Hematopoietic multipotent progenitor cell treated with erythropoietin and hydrocortisone succinate and interleukin-3 and kit ligand, for 15 days (in vitro differentiated cells): ENCODE measurements at regions not wholly inside any gene's neighbourhood (a gene's known extent, or its start where the extent isn't known, plus 50 kb on each side); places are given as distances from the start of the nearest gene placed in this dataset.
"Not testable (repeated sequence)": the region's sequence is repeated elsewhere in the genome, so short reads cannot be mapped to it uniquely, and the experiment has no call there.

Experiments
- DNase-seq: peaks from one replicate; pipeline ENCODE4 v3.0.0-alpha.2; 2015; ENCODE audit warnings: low spot score

- not testable (repeated sequence) for DNase-seq
Observed at GRCh38 chr15:20089541-20089940, 452.1 kb downstream of the GOLGA6L6 start.

- not testable (repeated sequence) for DNase-seq
Observed at GRCh38 chr15:20084026-20084425, 457.6 kb downstream of the GOLGA6L6 start.

- not testable (repeated sequence) for DNase-seq
Observed at GRCh38 chr15:20074082-20074481, 467.5 kb downstream of the GOLGA6L6 start.

GRCh38 chr15:20069043-20069442, 472.6 kb downstream of the GOLGA6L6 start:
- not testable (repeated sequence) for DNase-seq

- not testable (repeated sequence) for DNase-seq
Observed at GRCh38 chr15:20066173-20066572, 475.4 kb downstream of the GOLGA6L6 start.

- DNase-seq: not testable (repeated sequence)
Observed at GRCh38 chr15:20065508-20065907, 476.1 kb downstream of the GOLGA6L6 start.

- DNase-seq: not testable (repeated sequence)
Observed at GRCh38 chr15:20063167-20063566, 478.4 kb downstream of the GOLGA6L6 start.

GRCh38 chr15:20060838-20061237, 480.8 kb downstream of the GOLGA6L6 start:
- not testable (repeated sequence) for DNase-seq

- not testable (repeated sequence) for DNase-seq
Observed at GRCh38 chr15:20056871-20057270, 484.7 kb downstream of the GOLGA6L6 start.

- not testable (repeated sequence) for DNase-seq
Observed at GRCh38 chr15:20055921-20056320, 485.7 kb downstream of the GOLGA6L6 start.

GRCh38 chr15:20048189-20048588, 493.4 kb downstream of the GOLGA6L6 start:
- not testable (repeated sequence) for DNase-seq

- not testable (repeated sequence) for DNase-seq
Observed at GRCh38 chr15:20045165-20045564, 496.4 kb downstream of the GOLGA6L6 start.

GRCh38 chr15:20040691-20041090, 500.9 kb downstream of the GOLGA6L6 start:
- not testable (repeated sequence) for DNase-seq

GRCh38 chr15:20025040-20025439, 516.6 kb downstream of the GOLGA6L6 start:
- DNase-seq: not testable (repeated sequence)

GRCh38 chr15:20022349-20022748, 519.3 kb downstream of the GOLGA6L6 start:
- not testable (repeated sequence) for DNase-seq

- not testable (repeated sequence) for DNase-seq
Observed at GRCh38 chr15:20021351-20021750, 520.2 kb downstream of the GOLGA6L6 start.

- DNase-seq: not testable (repeated sequence)
Observed at GRCh38 chr15:20020588-20020987, 521.0 kb downstream of the GOLGA6L6 start.

- DNase-seq: not testable (repeated sequence)
Observed at GRCh38 chr15:20019758-20020157, 521.8 kb downstream of the GOLGA6L6 start.

GRCh38 chr15:20017581-20017980, 524.0 kb downstream of the GOLGA6L6 start:
- DNase-seq: not testable (repeated sequence)

- DNase-seq: not testable (repeated sequence)
Observed at GRCh38 chr15:20016941-20017340, 524.7 kb downstream of the GOLGA6L6 start.

- not testable (repeated sequence) for DNase-seq
Observed at GRCh38 chr15:20012837-20013236, 528.8 kb downstream of the GOLGA6L6 start.

- not testable (repeated sequence) for DNase-seq
Observed at GRCh38 chr15:20010759-20011158, 530.8 kb downstream of the GOLGA6L6 start.

GRCh38 chr15:20009619-20010018, 532.0 kb downstream of the GOLGA6L6 start:
- not testable (repeated sequence) for DNase-seq

- DNase-seq: not testable (repeated sequence)
Observed at GRCh38 chr15:20007338-20007737, 534.3 kb downstream of the GOLGA6L6 start.
